HG02884 (cell line): ENCODE measurements at regions not wholly inside any gene's neighbourhood (a gene's known extent, or its start where the extent isn't known, plus 50 kb on each side); places are given as distances from the start of the nearest gene placed in this dataset.
A peak's percentile ranks its signal among the peaks of the same experiment; 100 is the strongest.

ENCODE experiments used
- ATAC-seq: cut with Tn5 transposase; IDR thresholded peaks from one replicate; pipeline ENCODE4 v1.9.1; 2021; ENCODE audit warnings: mild to moderate bottlenecking, moderate library complexity; ENCODE audit not compliant: unreplicated experiment

DNA sequence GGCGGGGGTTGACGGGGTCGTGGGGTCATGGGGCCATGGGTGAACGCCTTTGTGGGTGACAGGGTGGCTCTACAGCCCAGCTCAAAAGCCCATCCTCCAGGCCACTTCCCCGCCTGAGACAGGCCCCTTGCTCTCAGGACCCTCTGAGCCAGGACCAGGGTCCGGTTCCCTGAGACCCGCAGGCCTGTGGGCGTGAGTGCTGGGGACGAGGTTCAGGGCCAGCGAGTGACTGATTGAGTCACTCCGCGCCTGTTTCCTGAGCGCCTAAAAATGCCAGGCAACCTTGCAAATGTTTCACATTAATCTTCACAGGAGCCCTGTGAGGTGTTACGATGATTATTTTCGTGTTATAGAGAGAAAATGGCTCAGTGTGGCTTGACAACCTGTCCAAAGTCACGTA, 97.8 kb downstream of the ZNF674 start:
- peak; percentile 22 for ATAC-seq

DNA sequence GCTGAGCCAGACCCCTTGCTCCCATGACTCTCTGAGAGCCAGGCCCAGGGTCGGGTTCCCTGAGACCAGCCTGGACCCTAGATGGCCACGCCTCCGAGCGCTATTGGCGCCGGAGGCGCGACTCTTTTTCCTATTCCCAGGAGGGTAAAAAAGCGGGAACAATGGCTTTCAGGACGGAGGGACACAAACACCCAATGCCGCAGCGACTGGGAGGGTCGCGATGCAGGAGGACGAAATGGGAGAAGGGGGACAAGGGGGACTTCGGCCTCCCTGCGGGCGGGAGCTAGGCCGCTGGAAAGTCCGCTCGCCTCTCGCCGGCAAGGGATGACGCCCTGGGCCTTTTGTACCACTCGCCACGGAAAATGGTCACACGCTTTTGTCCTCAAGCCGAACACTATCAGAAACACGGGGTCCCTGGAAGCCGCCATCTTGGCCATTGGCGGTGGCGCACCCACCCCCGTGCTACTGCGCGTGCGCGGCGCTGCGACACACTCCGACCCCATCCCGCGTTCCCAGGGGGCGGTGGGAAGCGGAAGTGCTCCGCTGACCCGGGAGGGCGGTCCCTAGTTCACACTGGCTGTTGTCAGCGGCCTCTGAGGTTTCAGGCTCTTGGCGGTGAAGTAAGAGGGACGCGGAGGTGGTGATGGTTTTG, 98.4 kb downstream of the ZNF674 start:
- peak; percentile 93 for ATAC-seq

DNA sequence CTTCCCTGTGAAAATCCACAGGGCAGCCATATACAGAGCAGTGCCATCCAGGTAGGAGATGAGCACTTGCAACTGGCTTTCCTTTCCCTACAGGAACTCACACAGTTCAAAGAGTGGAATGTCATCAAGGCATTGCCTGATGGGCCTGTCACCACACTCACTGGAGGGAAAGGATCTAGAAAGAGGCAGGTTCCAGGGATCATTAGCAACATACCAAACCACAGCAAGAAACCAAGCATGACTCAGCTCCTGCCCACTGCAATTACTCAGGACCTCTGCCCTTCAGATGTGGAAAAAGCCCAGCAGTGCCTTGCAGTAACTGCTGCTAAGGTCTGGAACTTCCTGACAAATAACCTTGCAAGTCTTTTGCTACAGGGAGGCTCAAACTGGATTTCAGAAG, 101.2 kb downstream of the ZNF674 start:
- no peak for ATAC-seq

DNA sequence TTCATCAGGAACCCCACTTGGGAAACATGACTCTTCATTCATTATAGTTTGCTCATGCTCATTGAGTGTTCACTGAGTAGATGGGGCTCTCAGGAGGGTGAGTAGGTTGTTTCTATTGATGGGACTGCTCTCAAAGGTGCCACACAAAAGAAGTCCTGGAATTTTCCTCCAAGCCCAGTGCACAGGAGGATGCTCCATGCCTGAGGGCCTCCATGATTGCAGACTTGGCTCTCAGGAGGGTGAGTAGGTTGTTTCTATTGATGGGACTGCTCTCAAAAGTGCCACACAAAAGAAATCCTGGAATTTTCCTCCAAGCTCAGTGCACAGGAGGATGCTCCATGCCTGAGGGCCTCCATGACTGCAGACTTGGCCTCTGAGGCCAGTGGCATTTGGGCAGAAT, 108.5 kb downstream of the ZNF674 start:
- ATAC-seq, result no peak

DNA sequence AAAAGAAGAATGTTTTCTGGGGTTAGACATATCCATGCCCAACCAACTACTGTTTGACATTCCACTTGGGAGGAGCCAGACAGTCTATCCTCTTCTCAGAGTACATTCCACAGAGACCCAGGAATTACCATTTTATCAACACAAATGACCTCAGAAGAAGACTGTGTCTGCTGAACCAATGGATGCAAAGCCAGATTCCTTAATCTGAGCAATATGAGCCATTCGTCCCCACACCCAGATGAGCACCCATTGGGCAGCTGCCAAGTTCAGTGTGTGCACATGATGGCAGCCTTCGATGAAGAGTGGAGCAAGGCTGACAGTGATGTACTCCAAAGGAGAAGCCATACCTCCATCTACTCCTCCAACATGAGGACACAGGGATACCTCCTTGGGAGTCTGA, 111.3 kb downstream of the ZNF674 start:
- no peak for ATAC-seq

DNA sequence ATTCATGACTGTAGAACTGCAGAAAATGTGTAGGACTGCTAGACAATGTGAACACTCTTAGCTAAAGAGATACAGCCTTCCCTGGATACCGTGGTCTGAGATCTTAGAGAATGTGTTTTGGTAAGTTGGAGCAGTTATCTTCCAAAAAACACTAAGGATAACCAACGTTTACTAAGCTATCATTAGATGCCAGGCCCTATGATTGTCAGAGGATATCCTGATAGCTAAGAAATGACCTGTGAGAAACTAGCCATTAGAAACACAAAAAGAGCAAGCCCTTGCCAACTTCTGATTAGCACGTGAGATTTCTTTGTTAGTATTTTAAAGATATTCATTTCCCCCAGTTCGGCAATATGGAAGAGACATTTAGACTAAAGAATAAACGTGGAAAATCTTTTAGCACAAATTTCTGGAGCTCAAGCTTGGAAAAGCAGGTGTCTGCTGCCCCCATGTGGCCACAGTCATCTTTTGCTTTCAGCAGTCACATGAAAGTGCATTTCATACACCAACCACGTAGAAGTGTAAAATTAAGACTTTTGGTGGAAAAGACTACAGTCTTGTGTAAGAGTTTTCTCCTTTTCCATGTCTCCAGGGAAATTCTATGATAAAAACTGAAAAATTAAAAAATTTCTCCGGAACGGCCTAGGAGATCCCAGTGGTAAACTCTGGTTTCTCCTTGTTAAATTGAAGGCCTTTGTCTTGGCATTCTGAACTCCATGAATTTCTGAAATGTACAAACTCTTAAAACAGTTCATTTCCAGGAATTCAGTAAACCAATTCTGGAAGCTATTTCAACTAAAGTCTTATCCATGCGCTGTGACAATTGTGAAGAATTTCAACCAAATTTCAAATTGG, 136.4 kb downstream of the ZNF674 start:
- no peak for ATAC-seq

DNA sequence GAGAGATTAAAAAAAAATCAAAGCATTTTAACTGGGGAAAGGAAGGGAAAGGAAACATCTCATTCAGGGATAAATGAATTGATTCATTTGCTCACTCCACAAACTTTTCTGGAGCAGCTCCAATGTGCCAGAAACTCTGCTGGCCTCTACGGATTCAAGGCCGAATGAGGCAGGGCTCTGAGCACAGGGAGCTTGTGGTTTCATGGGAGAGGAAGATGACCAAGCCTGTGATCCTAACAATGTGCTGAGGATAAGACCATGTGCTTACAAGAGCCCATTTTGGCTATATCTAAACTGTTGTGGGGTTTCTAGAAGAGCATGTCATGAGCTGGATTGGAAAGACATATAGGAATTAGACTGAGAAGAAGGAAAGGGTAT, 137.5 kb downstream of the ZNF674 start:
- ATAC-seq, result no peak

DNA sequence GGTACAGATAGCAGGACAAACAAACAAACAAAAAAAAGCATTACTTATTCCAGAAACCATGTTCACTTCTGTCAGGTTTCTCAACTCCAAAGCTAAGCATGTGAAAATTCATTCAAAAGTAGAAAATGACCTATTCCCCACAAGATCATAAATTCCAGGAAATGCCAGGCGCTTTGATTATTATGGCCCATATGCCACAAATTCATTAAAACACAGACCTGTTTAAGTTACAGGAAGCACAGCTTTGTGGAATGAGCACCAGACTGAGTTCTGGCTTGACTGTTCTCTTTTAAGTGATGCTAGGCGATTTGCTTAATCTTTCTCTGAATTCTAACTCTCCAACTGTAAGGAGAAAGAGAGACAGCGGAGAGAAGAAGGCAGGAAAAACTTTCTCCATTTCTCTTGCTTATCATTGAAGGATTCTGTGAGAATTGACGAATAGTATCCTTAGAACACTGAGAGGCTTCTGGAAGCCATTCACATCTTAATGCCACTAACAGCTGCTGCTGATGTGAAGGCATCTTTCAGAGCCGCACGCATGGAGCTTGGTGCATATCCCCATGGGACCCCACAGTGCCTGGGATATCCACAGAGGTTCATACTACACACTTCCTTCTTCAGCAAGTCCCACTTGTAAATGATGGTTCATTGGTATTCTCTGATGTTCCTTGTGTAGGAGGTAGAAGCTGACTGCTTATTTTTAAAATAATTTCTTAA, 138.0 kb downstream of the ZNF674 start:
- no peak for ATAC-seq

DNA sequence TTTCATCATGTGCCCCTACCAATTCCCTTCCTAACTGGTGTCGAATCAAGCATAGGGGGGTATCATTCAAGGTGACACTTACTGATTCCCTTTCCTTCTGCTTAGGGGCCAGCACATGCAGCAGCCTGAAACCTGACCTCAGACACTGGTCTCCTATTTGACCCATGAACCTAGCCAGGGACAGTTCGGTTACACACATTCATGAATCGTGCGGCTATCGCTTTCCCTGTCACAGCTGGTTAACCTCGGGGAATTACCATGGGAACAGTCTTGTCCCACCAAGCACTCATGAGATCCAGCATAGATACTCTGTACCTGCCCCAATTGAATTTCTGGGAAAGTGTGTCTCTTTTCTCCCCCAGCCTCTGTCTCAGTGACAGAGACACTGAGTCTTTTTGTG, 140.4 kb downstream of the ZNF674 start:
- no peak for ATAC-seq

DNA sequence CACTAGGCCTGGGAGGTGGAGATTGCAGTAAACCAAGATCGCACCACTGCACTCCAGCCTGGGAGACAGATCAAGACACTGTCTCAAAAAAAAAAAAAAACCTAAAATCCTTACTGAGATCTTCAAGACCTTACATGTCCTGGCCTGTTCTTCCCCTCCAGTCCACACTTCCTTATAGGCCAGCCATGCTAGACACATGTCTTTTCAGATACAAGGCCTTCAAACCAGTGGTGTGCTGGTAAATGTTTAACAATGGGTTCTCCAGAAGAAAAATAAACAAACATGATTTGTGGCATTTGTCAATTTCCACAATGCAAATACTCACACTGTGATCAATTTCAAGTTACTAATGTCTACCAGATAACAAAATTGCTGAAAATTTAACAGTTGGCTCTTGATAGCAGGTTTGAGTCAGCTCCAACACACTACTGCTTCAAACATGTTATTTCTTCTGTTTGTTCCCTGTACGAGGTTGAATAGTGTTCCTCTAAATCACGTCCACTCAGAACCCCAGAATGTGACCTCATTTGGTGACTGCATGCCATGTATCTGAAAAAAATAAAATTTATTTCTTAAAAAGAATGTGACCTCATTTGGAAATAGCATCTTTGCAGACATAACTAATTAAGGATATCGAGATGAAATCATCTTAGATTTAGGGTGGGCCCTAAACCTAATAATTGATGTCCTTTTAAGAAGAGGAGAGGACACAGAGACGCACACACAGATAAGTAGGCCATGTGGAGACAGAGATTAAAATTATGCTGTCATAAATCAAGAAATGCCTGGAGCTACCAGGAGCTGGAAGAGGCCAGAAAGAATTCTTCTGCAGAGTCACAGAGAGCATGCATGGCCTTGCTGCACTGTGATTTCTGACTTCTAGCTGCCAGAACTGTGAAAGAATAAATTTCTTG, 144.4 kb downstream of the ZNF674 start:
- no peak for ATAC-seq

DNA sequence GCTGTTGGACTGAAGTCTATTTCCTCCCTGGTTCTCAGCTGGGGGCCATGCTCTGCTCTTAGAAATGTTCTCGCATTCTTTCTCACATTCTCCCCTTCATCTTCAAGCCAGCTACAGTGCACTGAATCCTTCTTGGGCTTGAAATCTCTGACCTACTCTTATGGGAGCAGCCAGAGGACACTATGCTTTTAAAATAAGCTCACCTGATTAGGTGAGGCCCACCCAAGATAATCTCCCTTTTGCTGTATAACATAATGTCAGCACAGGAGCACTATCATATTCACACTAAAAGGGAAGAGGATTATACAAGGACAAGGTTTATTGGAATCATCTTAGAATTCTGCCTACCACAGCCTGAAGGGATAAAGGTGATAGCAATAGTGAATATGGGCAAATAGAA, 146.3 kb downstream of the ZNF674 start:
- ATAC-seq, result no peak

DNA sequence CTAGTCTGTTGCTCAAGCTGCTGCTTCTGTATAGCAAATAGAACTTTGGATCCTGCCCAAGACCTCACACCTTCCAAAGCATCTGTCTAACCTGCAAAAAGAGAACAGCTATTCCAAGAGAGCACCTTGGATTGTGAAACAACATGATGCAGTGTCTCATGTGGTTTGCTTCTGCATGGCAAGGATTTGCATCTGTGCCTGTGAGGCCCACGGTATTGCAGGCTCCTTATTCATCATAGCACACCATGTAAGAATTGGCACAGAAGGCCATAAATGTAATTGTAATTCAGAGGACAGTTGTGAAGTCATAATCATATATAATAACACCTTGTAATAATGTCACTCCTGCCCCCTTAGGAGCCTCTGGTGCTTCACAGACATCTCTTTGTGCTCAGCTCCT, 147.1 kb downstream of the ZNF674 start:
- no peak for ATAC-seq

DNA sequence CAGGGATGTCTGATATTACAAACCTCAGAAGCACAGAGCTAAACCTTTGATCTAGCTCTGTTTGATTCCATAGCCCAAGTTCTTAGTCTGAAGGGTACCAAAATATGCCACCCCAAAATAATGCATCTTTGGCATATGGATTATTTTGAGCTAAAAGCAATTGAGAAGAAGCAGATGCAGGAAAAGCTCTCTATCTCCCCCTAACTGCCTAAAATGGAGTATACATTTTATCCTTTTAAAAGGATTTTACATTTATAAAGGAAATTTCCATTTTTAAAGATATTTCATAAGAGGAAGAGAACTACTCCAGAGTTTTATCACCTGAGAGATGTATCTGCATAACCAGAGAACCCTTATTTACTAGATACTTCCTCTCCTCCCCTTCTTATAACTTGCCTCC, 158.7 kb downstream of the ZNF674 start:
- ATAC-seq, result no peak

DNA sequence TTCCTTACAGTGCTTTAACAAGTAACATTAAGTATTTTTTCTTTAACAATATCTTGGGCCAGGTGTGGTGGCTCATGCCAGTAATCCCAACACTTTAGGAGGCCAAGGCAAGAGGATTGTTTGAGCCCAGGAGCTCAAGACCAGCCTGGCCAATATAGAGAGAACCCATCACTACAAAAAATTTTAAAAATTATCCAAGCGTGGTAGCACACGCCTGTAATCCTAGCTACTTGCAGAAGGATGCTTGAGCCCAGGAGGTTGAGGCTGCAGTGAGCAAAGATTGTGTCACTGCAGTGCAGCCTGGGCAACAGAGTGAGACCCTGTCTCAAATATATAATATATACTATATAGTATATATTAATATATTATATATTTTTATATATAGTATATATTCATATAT, 162.2 kb downstream of the ZNF674 start:
- ATAC-seq, result no peak

DNA sequence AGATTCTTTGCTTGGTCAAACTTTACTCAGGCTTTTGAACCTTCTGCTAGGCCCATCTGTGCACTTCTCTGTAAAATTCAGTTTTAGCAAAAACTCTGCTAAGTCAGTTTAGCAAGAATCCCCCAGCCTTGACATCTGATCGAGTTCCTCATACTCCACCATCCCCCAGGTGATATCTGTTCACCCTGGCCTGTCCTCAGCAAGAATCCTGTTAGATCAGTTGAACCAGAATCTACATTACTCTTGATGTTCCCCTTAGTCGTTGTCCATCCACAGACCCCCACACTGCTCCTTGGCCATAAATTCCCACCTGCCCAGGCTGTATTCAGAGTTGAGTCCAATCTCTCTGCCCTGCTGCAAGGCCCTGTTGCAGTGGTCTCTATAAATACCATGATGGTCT, 162.6 kb downstream of the ZNF674 start:
- ATAC-seq, result no peak

DNA sequence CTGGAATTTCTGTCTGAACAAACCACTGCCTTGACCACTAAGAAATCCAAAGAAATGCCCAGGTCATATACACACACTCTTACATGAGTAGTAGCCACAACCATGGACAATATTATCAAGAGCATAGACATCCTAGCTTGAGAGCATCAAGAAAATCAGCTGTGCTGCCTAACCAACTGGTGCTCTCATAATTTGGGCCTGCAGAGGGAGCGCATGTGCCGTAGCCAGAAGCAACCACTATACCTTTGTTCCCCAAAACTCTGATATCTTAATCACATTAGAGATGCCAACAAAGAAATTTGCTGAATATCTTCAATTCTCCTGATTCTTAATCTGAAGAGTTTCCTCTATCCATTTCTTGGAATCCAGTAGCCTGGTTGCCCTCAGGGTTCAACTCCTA, 163.6 kb downstream of the ZNF674 start:
- ATAC-seq, result no peak

DNA sequence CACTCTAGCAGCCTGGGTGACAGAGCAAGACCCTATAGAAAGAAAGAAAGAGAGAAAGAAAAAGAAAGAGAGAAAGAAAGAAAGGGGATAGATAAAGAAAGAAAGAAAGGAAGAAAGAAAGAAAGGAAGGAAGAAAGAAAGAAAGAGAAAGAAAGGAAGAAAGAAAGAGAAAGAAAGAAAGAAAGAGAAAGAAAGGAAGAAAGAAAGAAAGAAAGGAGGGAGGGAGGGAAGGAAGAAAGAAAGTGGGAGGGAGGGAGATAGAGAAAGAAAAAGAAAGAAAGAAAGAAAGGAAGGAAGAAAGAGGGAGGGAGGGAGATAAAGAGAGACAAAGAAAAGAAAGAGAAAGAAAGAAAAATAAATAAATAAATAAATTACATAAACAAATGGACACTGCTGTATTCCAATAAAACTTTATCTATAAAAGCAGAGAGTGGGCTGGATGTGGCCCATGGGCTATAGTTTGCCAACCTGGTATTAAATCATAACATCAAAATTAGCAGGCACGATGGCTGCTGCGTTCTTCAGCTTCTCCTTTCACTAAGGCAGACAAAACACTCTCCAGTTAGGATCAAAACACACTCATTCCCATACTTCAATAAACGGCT, 165.0 kb downstream of the ZNF674 start:
- ATAC-seq, result no peak

DNA sequence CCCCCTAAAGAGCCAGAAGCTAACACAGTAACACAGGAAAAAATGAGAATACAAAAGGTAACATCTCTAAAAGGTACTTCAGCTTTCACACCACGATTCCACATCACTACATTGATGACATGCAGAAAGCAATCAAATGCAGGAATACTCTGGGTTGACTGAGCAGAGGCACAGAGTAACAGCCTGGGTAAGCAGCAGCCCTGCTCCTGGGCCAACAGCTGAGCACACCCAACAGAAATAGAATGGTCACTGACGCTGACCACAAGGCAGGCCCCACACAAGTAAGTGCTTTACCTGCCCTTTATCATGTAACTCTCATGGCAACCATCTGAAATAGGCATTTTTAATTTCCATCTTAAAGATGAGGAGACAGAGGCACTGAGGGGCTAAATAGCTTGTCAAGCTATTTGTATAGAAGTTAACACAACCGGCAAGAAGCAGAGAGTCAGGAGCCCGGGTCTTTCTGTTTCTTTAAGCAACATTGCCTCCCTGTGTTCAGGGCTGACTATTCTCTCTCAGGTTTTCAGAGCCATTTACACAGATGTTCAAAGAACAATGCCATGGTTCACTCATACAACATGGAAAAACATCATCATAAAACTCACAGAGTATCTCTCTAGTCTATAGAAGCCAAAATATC, 168.9 kb downstream of the ZNF674 start:
- no peak for ATAC-seq

DNA sequence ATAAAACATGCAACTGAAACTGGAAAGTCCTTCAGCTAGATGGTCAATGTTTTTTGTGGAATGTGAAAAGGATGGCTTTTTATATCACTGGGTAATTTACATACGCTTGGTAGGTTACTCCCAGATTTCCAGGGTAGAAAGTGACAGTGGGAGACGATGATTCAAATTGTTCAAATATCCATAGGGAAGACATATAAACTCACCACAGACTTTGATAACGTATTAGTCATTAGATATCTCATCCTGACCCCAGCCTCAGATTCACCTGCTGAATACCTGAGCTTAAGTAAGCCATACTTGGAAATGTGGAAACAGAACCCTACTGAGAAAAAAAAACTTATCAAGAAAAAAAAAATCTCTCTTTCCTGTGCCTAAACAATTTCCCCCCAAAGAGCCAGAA, 169.4 kb downstream of the ZNF674 start:
- ATAC-seq, result no peak

DNA sequence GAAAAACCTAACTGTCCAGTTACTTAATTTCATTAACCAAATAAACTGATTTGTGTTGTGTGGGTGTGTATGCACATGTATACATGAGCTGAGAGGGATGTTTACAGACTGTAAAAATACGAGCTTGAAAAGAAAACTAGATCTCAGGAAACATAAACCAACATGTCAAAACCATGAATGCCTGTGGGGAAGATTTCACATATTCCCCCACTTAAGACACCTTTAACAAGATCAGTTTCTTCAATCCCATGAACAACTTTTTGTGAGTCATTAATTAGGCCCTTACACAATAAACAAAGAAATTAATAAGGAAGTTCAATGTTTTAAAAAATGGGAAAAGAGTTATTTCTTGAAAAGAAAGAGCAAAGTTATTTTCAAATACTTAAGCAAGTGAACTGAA, 170.8 kb downstream of the ZNF674 start:
- ATAC-seq, result no peak
